ENCODE measurements at regions not wholly inside any gene's neighbourhood (a gene's known extent, or its start where the extent isn't known, plus 50 kb on each side); places are given as distances from the start of the nearest gene placed in this dataset.

DNA sequence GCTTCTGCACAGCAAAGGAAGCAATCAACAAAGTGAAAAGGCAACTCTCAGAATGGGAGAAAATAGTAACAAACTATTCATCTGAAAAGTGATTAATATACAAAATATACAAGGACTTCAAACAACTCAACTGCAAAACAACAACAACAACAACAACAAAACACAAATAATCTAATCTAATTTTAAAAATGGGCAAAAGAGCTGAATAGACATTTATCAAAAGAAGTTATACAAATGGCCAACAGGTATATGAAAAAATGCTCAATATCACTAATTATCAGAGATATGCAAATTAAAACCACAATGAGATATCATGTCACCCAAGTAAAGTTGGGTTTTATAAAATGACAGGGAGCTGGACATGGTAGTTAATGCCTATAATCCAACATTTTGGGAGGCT lies 602.8 kb upstream of the DIAPH2 start:
- TF ChIP-seq CTCF (IDR thresholded peaks at IDR 0.05; ENCODE audit: low read depth, low read length) (no peak), EZH2phosphoT487 (IDR thresholded peaks at IDR 0.05; ENCODE audit: low read depth) (no peak)
